ENCODE measurements at regions not wholly inside any gene's neighbourhood (a gene's known extent, or its start where the extent isn't known, plus 50 kb on each side); places are given as distances from the start of the nearest gene placed in this dataset.

DNA sequence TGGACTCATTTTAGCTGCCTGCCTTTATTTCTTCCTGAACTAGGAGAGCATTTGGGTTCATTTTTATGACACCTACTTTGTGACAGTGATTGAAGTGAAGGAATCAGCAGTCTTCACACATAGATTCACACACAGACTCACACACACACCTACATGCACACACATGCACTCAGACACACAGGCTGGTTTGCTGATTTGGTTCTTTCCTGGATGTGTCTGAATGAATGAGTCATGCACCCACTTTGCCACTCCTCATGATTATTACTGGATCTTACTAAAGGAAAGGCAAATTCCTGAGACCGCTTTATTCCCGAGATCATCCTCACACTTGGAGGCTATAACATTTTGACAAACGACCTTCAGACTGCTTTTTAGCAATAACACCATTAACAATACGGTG is 529.5 kb downstream of the AGTPBP1 start:
- TF ChIP-seq CTCF (conservative IDR thresholded peaks at IDR 0.05; ENCODE audit: low read length), result no peak
- no peak for TF ChIP-seq EZH2phosphoT487 (IDR thresholded peaks at IDR 0.05; ENCODE audit: borderline replicate concordance)

Data from Loucy (cell line).